NCI-H524 (cell line): ENCODE measurements at regions not wholly inside any gene's neighbourhood (a gene's known extent, or its start where the extent isn't known, plus 50 kb on each side); places are given as distances from the start of the nearest gene placed in this dataset.
"Not testable (repeated sequence)": the region's sequence is repeated elsewhere in the genome, so short reads cannot be mapped to it uniquely, and the experiment has no call there.

ENCODE experiments used
- DNase-seq, 2 experiments: peaks; one replicate each; lab custom pipeline; 2025; lab: John Stamatoyannopoulos, UW

DNA sequence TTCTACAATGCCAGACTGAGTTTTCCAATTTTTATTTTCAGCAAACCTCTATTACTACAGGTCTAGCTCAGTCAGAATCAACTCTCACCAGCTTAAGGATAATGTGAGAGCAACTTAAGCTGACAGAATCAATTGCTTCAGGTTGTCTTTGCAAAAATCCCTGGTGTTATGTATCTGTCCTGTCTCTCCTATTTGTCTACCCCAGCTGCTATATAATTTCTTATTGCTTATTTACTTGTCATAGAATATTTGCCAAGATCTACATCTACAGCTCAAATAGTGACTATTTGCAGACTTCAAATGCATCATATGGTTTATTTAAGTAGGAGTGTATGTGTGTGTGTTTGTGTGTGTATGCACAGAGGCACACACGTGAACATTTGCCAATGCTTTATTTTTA is 54.1 kb downstream of the FOXG1 start:
- no peak for DNase-seq

DNA sequence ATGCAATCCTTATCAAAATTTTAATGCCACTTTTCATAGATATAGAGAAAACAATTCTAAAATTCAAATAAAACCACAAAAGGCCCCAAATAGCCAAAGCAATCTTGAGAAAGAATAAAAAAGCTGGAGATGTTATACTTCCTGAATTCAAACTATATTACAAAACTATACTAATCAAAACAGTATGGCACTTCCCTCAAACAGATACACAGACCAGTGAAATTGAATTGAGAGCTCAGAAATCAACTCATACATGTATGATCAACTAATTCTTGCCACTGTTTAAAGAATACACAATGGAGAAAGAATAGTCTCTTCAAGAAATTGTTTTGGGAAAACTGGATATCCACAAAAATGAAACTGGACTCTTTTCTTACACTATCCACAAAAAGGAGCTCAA is 55.4 kb downstream of the FOXG1 start:
- DNase-seq: no peak

DNA sequence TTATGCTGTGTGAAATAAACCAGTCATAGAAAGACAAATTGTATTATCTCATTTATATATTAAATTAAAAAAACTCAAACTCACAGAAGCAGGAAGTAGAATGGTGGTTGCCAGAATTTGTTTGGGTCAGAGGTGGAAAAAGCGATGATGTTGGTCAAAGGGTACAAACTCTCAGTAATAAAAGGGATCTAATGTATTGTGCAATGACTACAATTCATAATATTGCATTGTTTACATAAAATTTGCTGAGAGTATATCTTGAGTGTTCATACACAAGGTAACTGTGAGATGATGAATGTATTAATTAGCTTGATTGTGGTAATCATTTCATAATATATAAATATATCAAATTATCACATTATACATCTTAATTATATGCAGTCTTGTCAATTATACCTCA is 56.7 kb downstream of the FOXG1 start:
- DNase-seq: no peak

DNA sequence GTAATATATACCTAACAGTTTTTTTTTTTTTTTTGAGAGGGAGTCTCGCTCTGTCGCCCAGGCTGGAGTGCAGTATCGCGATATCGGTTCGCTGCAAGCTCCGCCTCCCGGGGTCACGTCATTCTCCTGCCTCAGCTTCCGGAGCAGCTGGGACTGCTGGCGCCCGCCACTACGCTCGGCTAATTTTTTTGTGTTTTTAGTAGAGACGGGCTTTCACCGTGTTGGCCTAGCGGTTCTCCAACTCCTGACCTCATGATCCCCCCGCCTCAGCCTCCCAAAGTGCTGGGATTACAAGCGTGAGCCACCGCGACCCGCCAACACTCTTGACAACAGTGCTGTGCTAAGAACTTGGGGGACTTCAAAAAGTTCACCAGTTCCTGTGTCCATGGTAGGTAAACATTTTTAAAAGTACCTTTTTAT is 63.5 kb downstream of the FOXG1 start:
- DNase-seq: no peak

DNA sequence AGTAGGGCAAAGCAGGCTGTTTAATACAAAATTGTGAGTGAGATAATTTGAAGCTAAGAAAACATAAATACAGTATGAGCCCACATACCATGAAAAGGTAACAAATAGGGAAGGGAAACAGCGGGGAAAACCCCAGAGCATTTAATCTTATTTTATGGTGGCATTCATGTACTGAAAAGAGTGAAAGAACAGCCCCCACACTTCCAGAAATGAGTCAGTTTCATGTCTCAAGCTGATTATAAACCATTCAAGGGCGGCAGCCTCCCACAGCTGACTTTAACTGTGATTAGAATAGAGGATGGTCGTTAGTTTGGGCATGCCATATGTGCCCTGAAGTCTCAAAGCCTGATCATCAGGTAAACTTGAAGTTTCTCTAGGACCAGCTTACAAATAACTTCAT is 64.5 kb downstream of the FOXG1 start:
- peak; percentile 64 to 85 for DNase-seq

DNA sequence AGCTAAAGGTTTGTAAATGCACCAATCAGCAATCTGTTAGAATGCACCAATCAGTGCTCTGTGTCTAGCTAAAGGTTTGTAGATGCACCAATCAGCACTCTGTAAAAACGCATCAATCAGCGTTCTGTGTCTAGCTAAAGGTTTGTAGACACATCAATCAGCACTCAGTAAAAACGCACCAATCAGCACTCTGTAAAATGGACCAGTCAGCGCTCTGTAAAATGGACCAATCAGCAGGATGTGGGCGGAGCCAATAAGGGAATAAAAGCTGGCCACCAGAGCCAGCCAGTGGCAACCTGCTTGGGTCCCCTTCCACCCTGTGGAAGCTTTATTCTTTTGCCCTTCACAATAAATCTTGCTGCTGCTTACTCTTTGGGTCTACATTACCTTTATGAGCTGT is 76.0 kb downstream of the FOXG1 start:
- not testable (repeated sequence) for DNase-seq

DNA sequence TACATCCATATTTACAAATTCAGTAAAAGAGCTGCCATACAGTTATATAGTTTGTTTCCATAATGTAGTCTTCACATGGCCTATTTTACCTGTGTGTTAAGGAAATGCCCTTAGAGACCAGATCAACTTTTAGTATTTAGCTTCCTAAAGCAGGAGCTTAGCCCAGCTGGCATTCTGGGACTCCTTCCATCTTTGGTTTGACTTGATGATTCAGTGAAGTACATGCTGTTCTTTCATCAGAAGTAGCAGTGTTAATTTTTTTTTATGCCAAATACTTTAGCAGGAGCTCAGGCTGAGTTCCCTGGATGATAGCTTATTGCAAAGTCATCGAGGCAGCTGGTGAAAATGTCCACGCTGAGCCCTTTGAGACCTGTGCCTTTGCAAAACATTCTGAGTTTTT is 101.0 kb downstream of the FOXG1 start:
- no peak for DNase-seq

DNA sequence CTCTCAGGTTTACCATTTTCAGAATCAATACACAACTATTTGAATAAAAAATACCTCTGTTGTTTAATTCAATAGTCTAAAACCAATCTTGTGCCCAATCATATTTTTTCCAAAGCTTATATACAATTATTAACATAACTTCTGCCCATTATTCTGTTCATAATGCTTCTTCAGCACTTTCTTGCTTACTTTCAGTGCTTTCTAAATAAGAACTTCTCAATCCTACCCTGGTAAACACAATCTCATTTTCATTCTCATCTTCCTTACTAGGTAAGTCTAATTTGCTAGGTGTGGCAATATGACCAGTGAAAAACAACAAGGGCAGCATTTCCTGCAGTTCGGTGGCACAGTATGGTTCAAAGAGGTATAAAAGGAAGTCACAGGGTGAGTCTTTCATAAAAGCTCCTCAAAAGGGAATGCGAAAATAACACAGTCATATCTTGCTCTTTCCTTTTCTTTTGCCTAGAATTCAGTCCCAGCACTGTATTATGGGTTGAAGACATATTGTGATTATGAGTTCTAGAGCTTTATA is 103.5 kb downstream of the FOXG1 start:
- DNase-seq: no peak

DNA sequence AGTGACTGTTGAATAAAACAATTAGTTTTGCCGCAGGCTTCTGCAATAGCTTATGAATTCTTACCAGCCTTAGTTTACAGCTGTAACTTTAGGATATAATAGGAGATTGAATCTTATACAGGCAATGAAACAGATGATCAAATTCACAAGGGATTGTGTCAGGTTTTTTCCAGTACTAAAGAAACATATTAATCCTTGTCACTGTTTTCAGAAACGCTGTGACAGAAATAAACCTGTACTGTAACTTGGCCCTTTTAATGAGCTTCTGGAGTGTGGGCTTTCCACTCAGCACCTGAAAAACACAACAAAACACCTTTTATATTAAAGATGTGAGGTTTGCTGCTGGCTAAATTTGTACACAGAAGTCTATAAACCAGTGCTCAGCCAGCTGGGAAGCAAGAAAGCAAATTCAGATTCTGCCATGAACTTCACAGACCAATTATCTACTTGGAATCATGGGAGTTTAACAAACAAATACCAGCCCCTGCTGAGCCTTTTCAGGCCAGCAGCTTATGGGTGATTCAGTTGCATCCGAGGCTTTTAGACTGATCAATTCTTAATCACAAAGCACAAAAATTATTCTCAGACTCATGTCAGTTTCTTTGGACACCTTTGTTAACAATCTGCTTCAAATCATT is 109.5 kb downstream of the FOXG1 start:
- peak in 1 of 2 experiments; percentile 28 for DNase-seq

DNA sequence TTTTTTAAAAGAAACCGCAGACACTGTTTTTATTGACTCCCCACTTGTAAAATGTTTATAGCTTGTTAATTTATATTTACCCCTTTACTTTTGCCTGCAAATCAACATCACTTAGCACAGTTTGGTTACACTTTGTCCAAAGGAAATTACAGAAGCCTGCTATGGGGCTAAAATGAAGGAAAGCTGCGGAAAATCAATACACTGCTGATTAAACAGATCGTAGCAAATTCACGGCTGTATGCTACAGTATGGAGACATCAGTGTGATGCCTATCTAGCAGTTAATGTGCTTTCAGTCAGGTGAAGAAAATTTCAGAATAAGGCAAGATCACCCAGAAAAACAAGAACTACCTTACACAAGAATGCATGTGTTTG is 110.0 kb downstream of the FOXG1 start:
- no peak for DNase-seq

DNA sequence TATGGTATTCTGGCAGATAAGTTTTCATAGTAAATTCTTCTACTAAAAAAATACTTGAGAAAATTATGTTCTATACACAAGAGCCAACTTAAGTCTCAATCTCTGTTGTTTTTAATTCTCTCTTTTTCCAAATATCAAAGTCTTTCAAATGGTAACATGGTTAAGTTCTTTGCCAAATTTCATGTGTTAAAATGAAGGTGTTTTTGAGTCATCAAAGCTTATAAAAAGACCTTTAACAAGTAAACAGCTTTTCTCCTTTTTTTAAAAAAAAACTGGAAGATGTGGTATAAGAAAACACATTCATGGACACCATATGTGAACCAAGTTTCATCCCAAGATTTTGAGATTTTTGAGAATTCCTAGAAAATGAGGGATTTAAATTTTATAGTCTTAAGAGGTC is 111.3 kb downstream of the FOXG1 start:
- no peak for DNase-seq

DNA sequence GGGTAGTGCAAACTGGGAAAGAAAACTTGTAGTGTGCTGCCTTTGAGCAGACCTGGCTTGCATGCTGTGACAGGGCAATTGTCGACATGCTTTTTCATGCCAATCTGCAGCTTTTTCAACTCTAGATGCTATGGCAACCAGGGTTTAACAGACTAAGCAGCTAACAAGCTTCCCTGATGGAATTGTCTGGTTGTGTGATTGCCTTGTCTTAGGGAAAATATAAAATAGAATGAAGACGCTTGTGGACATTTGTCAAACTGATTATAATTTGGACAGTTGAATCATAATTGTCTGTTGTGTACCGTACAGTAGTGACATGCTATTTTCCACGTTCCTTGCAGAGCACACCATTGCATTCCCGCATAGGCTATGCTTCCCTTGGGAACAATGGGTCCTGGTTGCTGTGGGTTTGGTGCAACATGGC is 113.0 kb downstream of the FOXG1 start:
- no peak for DNase-seq

DNA sequence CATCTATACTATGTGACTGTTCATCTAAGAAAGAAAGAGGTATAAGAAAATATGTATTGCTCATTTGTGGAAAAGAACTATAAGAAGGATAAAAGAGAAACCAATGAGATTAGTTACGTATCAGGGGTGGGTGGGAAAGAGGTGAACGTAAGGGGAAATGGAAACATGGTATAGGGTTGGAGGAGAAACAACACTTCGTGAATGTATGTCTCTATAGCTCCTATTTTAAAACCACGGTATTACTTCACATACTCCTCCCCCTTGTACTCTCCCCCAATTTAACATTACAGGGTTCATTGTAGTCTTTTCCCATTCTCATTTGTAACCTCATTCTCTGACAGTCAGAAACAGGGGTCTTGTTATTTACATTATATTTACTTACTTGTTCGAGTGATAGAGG is 120.4 kb downstream of the FOXG1 start:
- no peak for DNase-seq

DNA sequence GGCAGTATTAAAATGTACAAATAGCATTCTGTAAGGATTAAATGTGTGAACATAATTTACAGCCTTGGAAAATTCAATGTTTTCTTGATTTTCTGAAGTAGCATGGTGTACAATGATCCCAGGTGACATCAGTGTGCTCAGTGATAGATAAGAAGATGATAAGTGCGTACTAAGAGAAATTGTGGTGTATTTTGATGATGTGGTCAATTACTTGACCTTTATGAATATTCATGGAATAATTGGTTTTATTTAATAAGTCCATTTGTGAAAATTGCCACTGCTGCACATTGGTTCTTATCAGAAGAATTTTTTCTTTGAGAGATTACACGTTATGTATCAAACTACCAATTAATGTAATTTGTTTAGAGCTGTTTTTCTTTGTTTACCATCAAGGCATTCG is 128.8 kb downstream of the FOXG1 start:
- DNase-seq: no peak

DNA sequence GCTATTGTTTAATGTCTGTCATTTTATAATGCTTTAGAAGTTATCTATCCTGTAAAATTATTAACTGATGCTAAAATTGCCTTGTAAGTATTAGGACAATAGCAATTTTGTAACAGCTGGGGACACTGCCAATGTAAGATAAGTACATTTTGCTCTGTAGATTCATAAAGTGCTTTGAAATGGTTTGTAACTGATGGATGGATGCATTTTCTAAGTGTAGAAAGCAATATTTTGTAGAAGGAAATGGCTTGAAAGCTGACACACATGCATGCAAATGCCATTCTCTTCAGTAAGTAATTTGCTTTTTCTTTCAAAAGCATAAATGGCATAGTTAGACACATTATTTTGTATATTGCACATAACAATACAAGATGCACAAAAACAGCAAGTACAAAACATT is 129.8 kb downstream of the FOXG1 start:
- DNase-seq: no peak

DNA sequence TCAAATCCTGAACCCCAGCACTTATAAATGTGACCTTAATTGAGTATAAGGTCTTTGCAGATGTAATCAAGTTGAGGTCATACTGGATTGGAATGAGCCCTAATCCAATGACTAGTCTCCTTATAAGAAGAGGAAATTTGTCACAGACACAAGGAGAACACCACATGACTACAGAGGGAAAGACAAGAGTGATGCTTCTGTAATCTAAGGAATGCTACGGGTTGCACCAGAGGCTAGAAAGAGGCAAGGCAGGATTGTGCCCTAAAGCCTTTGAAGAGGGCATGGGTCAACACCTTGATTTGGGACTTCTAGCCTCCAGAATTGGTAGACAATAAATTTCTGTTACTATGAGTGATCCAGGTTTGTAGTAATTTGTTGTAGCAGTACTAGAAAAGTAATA is 135.0 kb downstream of the FOXG1 start:
- DNase-seq: no peak

DNA sequence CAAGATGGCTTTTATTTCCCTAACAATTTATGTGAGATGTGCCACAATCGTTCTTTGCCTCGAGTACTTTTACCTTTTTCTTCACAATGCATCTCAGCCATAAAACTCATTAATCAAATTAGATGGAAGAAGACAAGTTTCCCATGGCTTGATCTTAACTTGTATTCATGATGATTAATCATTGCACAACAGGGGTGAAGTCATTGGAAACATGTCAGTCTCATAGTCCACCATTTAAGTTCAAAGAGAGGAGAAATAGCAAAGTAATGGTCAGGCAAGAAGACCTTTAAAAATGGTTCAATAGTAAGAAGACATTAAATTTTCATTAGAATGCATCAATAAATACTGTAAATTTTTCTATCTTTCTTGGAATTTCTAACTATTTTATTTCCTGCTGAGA is 136.3 kb downstream of the FOXG1 start:
- DNase-seq: no peak

DNA sequence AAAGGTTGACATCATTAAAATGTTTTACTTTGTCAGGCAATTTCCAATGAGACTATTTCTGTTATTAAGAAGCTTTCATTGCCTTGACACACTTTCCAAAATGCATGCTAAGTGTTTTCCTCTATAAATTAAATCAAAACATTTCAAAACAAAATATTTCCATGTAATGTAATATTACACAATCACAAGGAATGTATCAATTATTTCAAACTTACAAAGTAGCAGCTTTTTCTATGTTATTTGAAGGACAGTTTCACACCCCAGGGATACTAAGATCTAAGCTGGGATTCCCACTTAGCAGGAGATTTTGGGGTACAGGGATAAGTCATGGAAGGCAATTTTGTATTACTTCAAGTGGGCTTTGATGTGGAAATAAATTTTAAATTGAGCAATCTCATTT is 144.9 kb downstream of the FOXG1 start:
- no peak for DNase-seq

DNA sequence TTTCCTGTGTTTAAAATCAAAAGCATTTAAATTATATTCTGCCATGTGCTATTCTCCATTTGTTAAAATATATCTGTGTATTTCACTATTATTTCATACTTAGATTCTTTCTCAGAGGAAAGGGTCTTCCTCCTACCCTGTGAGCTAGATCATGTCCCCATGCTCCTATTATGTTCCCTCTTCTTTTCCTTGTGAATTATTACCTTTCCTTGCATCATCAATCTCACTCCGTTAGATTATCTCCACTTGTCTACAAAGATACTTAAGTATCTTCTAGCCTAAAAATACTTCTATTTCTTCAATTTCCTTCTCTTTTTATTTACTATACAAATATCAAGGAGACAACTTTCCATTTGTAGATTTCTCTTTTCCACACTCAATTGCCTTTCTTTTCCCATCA is 146.5 kb downstream of the FOXG1 start:
- no peak for DNase-seq

DNA sequence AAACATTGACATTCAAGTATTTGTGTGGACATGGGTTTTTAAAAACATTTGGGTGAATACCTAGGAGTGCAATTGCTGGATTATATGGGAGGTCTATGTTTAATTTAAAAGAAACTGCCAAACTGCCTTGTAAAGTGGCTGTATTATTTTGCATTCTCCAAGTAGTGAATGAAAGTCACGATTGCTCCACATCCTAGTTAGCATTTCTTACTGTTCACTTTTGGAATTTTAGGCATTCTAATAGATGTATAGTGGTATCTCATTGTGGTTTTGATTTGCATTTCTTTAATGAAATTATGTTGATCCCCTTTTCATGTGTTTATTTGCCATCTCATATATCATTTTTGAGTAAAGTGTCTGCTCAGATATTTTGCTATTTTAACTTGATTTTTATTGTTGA is 159.5 kb downstream of the FOXG1 start:
- no peak for DNase-seq

DNA sequence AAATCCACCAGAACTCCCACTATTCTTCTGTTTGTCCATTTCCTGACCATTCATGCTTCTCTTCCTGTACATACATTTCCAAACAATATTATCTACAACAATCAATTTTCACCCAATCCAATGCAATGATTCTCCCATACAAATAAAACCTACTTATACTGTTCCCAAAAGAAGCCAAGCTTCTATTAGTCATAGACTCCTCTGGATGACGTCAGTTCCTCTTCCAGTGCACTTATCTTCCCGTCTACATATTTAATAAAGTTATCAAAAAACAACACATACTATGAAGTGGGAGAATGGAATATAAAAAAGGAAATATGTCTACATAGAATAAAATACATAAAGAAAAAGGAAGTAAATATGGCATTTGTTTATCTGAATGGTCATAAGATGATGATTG is 165.4 kb downstream of the FOXG1 start:
- DNase-seq: no peak

DNA sequence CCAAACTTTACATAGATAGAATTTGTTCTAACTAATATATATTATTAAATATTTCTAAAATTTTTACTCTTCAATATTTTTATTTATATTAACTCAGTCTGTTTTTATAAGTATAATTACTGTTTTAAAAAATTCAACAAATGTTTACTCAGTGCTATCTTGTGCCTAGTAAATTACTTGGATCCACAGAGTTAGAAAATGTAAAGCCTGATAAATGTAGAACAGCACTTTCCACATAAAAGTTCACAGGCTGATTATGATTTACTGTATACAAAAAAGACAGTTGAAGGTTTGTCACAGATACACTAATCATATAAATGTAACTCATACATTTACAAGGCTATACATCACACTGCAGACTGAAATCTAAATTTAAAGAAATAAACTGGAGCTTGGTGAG is 170.0 kb downstream of the FOXG1 start:
- no peak for DNase-seq

DNA sequence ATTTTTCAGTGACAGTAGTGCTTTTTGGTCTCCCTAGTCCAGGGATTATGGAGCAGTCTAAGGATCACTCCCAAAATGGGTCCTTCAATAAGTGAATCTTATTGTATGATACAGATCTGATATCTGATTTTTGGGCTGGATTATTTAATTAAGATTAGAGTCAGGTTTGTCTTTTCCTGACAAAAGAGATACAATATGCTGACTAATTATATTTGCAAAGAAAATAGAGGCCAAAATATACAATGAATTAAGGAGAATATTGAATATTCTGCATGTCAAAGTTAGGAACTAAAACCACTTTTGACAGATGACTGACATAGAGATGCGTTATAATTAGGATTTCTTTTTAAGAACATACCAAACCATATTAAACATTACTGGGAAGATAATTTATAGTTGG is 175.2 kb downstream of the FOXG1 start:
- no peak for DNase-seq

DNA sequence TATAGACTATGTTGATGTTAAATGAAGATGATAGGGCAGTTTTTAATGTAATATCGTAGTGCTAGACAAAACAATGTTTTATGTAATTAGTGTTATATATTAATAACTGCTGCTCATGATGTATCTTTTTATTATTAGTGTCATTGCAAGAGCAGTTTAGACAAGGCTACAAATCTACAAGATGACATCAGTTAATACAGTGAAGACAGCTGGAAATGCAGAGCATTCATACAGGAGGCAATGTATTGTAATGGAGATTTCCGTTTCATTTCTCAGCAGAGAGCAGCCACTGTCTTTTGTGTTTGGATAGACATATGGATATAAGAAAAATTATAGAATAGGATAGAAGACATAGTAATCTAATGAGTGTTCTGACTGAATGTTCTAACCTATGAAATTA is 178.0 kb downstream of the FOXG1 start:
- DNase-seq: no peak

DNA sequence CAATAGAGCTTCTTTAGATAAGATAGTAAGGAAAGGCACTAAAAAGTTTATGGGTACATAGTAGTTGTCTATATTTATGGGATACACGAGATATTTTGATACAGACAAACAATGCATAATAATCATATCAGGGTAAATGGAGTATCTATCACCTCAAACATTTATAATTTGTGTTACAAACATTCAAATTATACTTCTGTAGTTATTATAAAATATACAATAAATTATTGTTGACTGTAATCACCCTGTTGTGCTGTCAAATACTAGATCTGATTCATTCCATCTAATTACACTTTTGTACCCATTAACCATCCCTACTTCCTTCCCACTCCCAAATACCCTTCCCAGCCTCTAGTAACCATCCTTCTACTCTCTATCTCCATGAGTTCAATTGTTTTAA is 179.7 kb downstream of the FOXG1 start:
- no peak for DNase-seq
